Ramos (cell line): ENCODE measurements at regions not wholly inside any gene's neighbourhood (a gene's known extent, or its start where the extent isn't known, plus 50 kb on each side); places are given as distances from the start of the nearest gene placed in this dataset.
"Not testable (repeated sequence)": the region's sequence is repeated elsewhere in the genome, so short reads cannot be mapped to it uniquely, and the experiment has no call there.

Experiments
- in situ Hi-C: fragments of 300-500 bp; cut with MboI; formaldehyde crosslinking; loops from one replicate; pipeline ENCODE4 v1.14.3; 2022; ENCODE audit warnings: low sequenced_read_pairs; ENCODE audit not compliant: unreplicated experiment

- in situ Hi-C loops = no loop called here
Measured at GRCh38 chr5:135279328-135279727, 119.7 kb downstream of the MACROH2A1 start.

- in situ Hi-C loops = no loop called here
Measured at GRCh38 chr5:135276151-135276550, 122.9 kb downstream of the MACROH2A1 start.

GRCh38 chr5:135273212-135273611 is 125.8 kb downstream of the MACROH2A1 start:
- in situ Hi-C loops = no loop called here

- in situ Hi-C loops = no loop called here
Measured at GRCh38 chr5:135272311-135272805, 126.7 kb downstream of the MACROH2A1 start.

GRCh38 chr5:135271533-135272310 is 127.3 kb downstream of the MACROH2A1 start:
- in situ Hi-C loops = no loop called here

GRCh38 chr5:135269931-135270421 is 129.1 kb downstream of the MACROH2A1 start:
- in situ Hi-C loops = no loop called here

- in situ Hi-C loops = no loop called here
Measured at GRCh38 chr5:135269199-135269598, 129.8 kb downstream of the MACROH2A1 start.

- in situ Hi-C loops = no loop called here
Measured at GRCh38 chr5:135266975-135267374, 132.1 kb downstream of the MACROH2A1 start.

GRCh38 chr5:135266303-135266635 is 132.8 kb downstream of the MACROH2A1 start:
- in situ Hi-C loops = no loop called here

- in situ Hi-C loops = no loop called here
Measured at GRCh38 chr5:135265497-135266302, 133.3 kb downstream of the MACROH2A1 start.

- in situ Hi-C loops = no loop called here
Measured at GRCh38 chr5:135264451-135265440, 134.3 kb downstream of the MACROH2A1 start.

- in situ Hi-C loops = no loop called here
Measured at GRCh38 chr5:135263022-135263668, 135.9 kb downstream of the MACROH2A1 start.

GRCh38 chr5:135262364-135262763 is 136.7 kb downstream of the MACROH2A1 start:
- in situ Hi-C loops = no loop called here

- in situ Hi-C loops = not testable (repeated sequence)
Measured at GRCh38 chr5:135260108-135260507, 138.9 kb downstream of the MACROH2A1 start.

GRCh38 chr5:135255461-135256178 is 143.4 kb downstream of the MACROH2A1 start:
- in situ Hi-C loops = no loop called here

- in situ Hi-C loops = no loop called here
Measured at GRCh38 chr5:135254183-135254582, 144.8 kb downstream of the MACROH2A1 start.

- in situ Hi-C loops = no loop called here
Measured at GRCh38 chr5:135253601-135254178, 145.3 kb downstream of the MACROH2A1 start.

GRCh38 chr5:135251093-135251492 is 147.9 kb downstream of the MACROH2A1 start:
- in situ Hi-C loops = no loop called here

GRCh38 chr5:135250671-135251070 is 148.4 kb downstream of the MACROH2A1 start:
- in situ Hi-C loops = no loop called here
